Heart left ventricle (tissue), 16 donors: ENCODE measurements at regions not wholly inside any gene's neighbourhood (a gene's known extent, or its start where the extent isn't known, plus 50 kb on each side); places are given as distances from the start of the nearest gene placed in this dataset.

Experiments
- ATAC-seq, 4 donors: fragments of 200-7000 bp; cut with Tn5 transposase; one replicate each; pipeline ENCODE4 v1.9.1; 2020 to 2022; ENCODE audit warnings: moderate library complexity in 4 of 4, mild to moderate bottlenecking in 3 of 4, moderate number of reproducible peaks in 1 of 4
- DNase-seq, 5 donors: peaks; one replicate each; pipeline ENCODE4 v3.0.0-alpha.2; 2020
- H3K27ac ChIP-seq, 12 donors: fragments of 200-600 bp; sonication (generic) in 4 of 12; one replicate each; pipeline versions ENCODE4 v1.5.0 to v1.8.0; 2016 to 2022; ENCODE audit warnings: mild to moderate bottlenecking in 2 of 12
- H3K27me3 ChIP-seq, 9 donors: fragments of 200-600 bp; sonication (generic) in 2 of 9; one replicate each; pipeline versions ENCODE4 v1.5.1 to v1.8.0; 2016 to 2022; ENCODE audit warnings: mild to moderate bottlenecking in 3 of 9
- H3K36me3 ChIP-seq, 9 donors: fragments of 200-600 bp; sonication (generic) in 2 of 9; one replicate each; pipeline versions ENCODE4 v1.5.0 to v1.8.0; 2018 to 2022; ENCODE audit warnings: mild to moderate bottlenecking in 2 of 9
- H3K4me1 ChIP-seq, 12 donors: fragments of 200-600 bp; sonication (generic) in 4 of 12; one replicate each; pipeline versions ENCODE4 v1.5.0 to v1.8.0; 2016 to 2022; ENCODE audit warnings: mild to moderate bottlenecking in 3 of 12
- H3K4me3 ChIP-seq, 12 donors: fragments of 200-600 bp; sonication (generic) in 4 of 12; one replicate each; pipeline versions ENCODE4 v1.5.0 to v1.8.0; 2017 to 2022; ENCODE audit warnings: mild to moderate bottlenecking in 9 of 12, moderate library complexity in 4 of 12
- H3K9me3 ChIP-seq, 12 donors: fragments of 200-600 bp; sonication (generic) in 4 of 12; one replicate each; pipeline versions ENCODE4 v1.5.0 to v1.8.0; 2016 to 2022; ENCODE audit warnings: mild to moderate bottlenecking in 1 of 12
- CTCF ChIP-seq, 12 donors: fragments of 200-600 bp; sonication (generic) in 4 of 12; IDR thresholded peaks; one replicate each; pipeline versions ENCODE4 v1.5.0 to v1.8.0; 2018 to 2022; ENCODE audit warnings: antibody characterized with exemption in 12 of 12, mild to moderate bottlenecking in 5 of 12
- POLR2A ChIP-seq, 2 donors: fragments of 450-650 bp; IDR thresholded peaks; one replicate each; pipeline ENCODE4 v1.6.1; 2017; ENCODE audit warnings: antibody characterized with exemption in 2 of 2, mild to moderate bottlenecking in 2 of 2, moderate library complexity in 2 of 2
- whole genome bisulfite sequencing, 4 donors: extraction: QIAGEN DNeasy Blood & Tissue Kit in 2 of 4; methylation state at CpG; one replicate each; pipeline versions ENCODE4 v1.1.5 to v1.1.7; 2013 to 2018; 5-methylcytosine and 5-hydroxymethylcytosine counted together
- intact Hi-C, 10 donors: fragments of 100-400 bp; cut with DNase I; formaldehyde crosslinking; loops; one replicate each; pipeline versions ENCODE4 v1.11.1 to v1.14.2; 2022
- donor health status: ischemic (EF 13 %, LVEDD 7.1; RV severe dilation, severe dysfunction).
- donor health status: healthy with polysubstance abuse.
- donor health status: DM: no; HTN: yes; CAD: no.
- donor health status: DM: no; HTN: no; CAD: no.
- donor health status: ischemic (EF 25% LVEDD 6.9; RV normal size, moderate dysfunction).
- donor health status: ischemic (EF 25% LVEDD 5.7; RV mildly dilated, moderate dysfunction).
- donor health status: healthy.
- donor health status: DM: yes; HTN: yes; CAD: no.
- donor health status: ischemic (EF 35%, LVEDD 5.7; RV mildly dilated, moderate dysfunction).
- donor health status: nonischemic (EF 11% LVEDD 7.7; RV severe dilation, severe dysfunction).
- donor health status: DM: yes; HTN: yes; CAD: no.
- donor health status: PGD.
- donor health status: ischemic (EF 29% LVEDD 5.4; RV normal size, mild dysfunction).
- donor health status: nonischemic (EF 23%, LVEDD 6.1; RV moderate dilation, normal function).

GRCh38 chr2:41000906-41001305 lies 549.0 kb upstream of the SLC8A1 start:
- intact Hi-C loops: no loop called here
- no peaks in the 10 kb centered on the region for H3K36me3 ChIP-seq
- no peaks in the 10 kb centered on the region for H3K27me3 ChIP-seq
- H3K27ac ChIP-seq: no peak overlapping the region
- DNase-seq (no peak), ATAC-seq (no peak)
- 77 to 82% (median 79%) methylated on average over 2 of the region's 2 CpGs for WGBS, 4 donors
- H3K4me1 ChIP-seq: no peaks in the 10 kb centered on the region
- no peak for TF ChIP-seq POLR2A (IDR thresholded peaks at IDR 0.05)
- no peak for TF ChIP-seq CTCF (IDR thresholded peaks at IDR 0.05)
- H3K9me3 ChIP-seq: peaks cover 0 to 11% (median 0%) of the 10 kb centered on the region in 12 donors
- H3K4me3 ChIP-seq: no peak overlapping the region

GRCh38 chr2:41004700-41005099 lies 552.8 kb upstream of the SLC8A1 start:
- H3K36me3 ChIP-seq: no peaks in the 10 kb centered on the region
- 86 to 96% (median 89%) methylated on average over 2 of the region's 2 CpGs for WGBS, 4 donors
- H3K27me3 ChIP-seq: no peaks in the 10 kb centered on the region
- no peak for DNase-seq
- no peak overlapping the region for H3K4me3 ChIP-seq
- intact Hi-C loops: no loop called here
- TF ChIP-seq POLR2A (IDR thresholded peaks at IDR 0.05): no peak
- TF ChIP-seq CTCF (IDR thresholded peaks at IDR 0.05): no peak
- no peak overlapping the region for H3K27ac ChIP-seq
- no peak for ATAC-seq
- peaks cover 0 to 11% (median 0%) of the 10 kb centered on the region in 12 donors for H3K9me3 ChIP-seq
- H3K4me1 ChIP-seq: no peaks in the 10 kb centered on the region

GRCh38 chr2:41020358-41020757 lies 568.5 kb upstream of the SLC8A1 start:
- Histone ChIP-seq H3K4me1 (no peaks in the 10 kb centered on the region), H3K36me3 (no peaks in the 10 kb centered on the region), H3K9me3 (no peaks in the 10 kb centered on the region), H3K27me3 (no peaks in the 10 kb centered on the region), H3K4me3 (no peak overlapping the region), H3K27ac (no peak overlapping the region)
- DNase-seq (no peak), ATAC-seq (no peak)
- 45 to 72% (median 61%) methylated on average over 1 of the region's 1 CpG for WGBS, 4 donors
- intact Hi-C loops: no loop called here
- no peak for TF ChIP-seq POLR2A (IDR thresholded peaks at IDR 0.05)
- no peak for TF ChIP-seq CTCF (IDR thresholded peaks at IDR 0.05)

- no peaks in the 10 kb centered on the region for H3K4me1 ChIP-seq
- intact Hi-C loops: no loop called here
- DNase-seq (no peak), ATAC-seq (no peak)
- H3K27me3 ChIP-seq: no peaks in the 10 kb centered on the region
- H3K36me3 ChIP-seq: no peaks in the 10 kb centered on the region
- no peaks in the 10 kb centered on the region for H3K9me3 ChIP-seq
- no peak overlapping the region for H3K4me3 ChIP-seq
- H3K27ac ChIP-seq: no peak overlapping the region
- 68 to 75% (median 72%) methylated on average over 3 of the region's 3 CpGs for WGBS, 4 donors
- TF ChIP-seq CTCF (IDR thresholded peaks at IDR 0.05) (no peak), POLR2A (IDR thresholded peaks at IDR 0.05) (no peak)
Observed at GRCh38 chr2:41024816-41025215, 572.9 kb upstream of the SLC8A1 start.
